MCF 10A (cell line): ENCODE measurements at regions not wholly inside any gene's neighbourhood (a gene's known extent, or its start where the extent isn't known, plus 50 kb on each side); places are given as distances from the start of the nearest gene placed in this dataset.

Experiments used
- BruUV-seq: library from RNA; stranded (reverse); fragments of 400-500 nt; replicated peaks from 2 replicates; lab custom pipeline; 2021; lab: Mats Ljungman, UMichigan
- CTCF ChIA-PET: fragments of 300-600 bp; sonication (Branson Sonifier 250); formaldehyde crosslinking; extraction: SDS; loops from one replicate; lab custom pipeline; 2021; ENCODE audit warnings: antibody characterized with exemption, inconsistent platforms; lab: Yijun Ruan, JAX
- POLR2A ChIA-PET: fragments of 300-600, 350-650 bp; sonication (Branson Sonifier 250); formaldehyde crosslinking; extraction: SDS; loops from one replicate; lab custom pipeline; 2020; ENCODE audit warnings: antibody characterized with exemption, inconsistent platforms; lab: Yijun Ruan, JAX
- DNase-seq: peaks from one replicate; pipeline ENCODE4 v3.0.0-alpha.2; 2018; ENCODE audit not compliant: unreplicated experiment
- H3K27ac Mint-ChIP-seq: one replicate; pipeline ENCODE4 v1.8.0; 2022; ENCODE audit warnings: mild to moderate bottlenecking, low read depth, mixed read lengths; ENCODE audit not compliant: unreplicated experiment
- H3K27me3 Mint-ChIP-seq: one replicate; pipeline ENCODE4 v1.8.0; 2022; ENCODE audit warnings: mixed read lengths; ENCODE audit not compliant: insufficient read depth, unreplicated experiment
- H3K36me3 Mint-ChIP-seq: one replicate; pipeline ENCODE4 v1.8.0; 2022; ENCODE audit warnings: mild to moderate bottlenecking, moderate library complexity, mixed read lengths; ENCODE audit not compliant: insufficient read depth, unreplicated experiment
- H3K4me1 Mint-ChIP-seq: one replicate; pipeline ENCODE4 v1.8.0; 2022; ENCODE audit warnings: mixed read lengths; ENCODE audit not compliant: insufficient read depth, unreplicated experiment
- H3K4me3 Mint-ChIP-seq: one replicate; pipeline ENCODE4 v1.8.0; 2022; ENCODE audit warnings: mild to moderate bottlenecking, moderate library complexity, mixed read lengths; ENCODE audit not compliant: unreplicated experiment
- H3K9me3 Mint-ChIP-seq: one replicate; pipeline ENCODE4 v1.8.0; 2022; ENCODE audit warnings: mixed read lengths; ENCODE audit not compliant: unreplicated experiment
- CTCF ChIP-seq: fragments of 200-600 bp; IDR thresholded peaks from one replicate; pipeline ENCODE4 v1.8.0; 2022; ENCODE audit warnings: antibody characterized with exemption, mild to moderate bottlenecking; ENCODE audit not compliant: unreplicated experiment
- intact Hi-C: fragments of 100-400 bp; cut with micrococcal nuclease; formaldehyde crosslinking; loops from 2 replicates; pipeline ENCODE4 v1.14.1; 2022

DNA sequence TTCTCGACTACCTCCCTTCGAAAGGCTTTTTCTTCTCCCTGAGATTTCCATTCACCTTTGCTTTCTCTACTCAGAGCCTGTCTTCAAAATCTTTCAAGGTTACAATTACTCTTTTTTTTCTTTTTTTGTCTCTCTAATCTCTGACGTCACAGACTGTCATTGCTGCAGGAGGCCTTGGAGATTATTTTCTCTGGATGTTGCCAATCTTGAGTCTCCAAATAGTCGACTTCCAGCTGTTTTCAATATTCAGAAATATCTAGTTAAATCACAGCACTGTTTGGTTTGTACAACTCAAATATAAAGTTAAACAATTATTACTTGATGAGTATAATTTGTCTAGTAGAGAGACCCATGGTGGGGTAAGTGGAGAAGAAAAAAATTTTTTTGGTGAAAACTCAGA lies 359.0 kb upstream of the BOD1L1 start:
- Mint-ChIP-seq H3K27me3 (peaks cover 30% of the 10 kb centered on the region), H3K4me1 (peaks cover 39% of the 10 kb centered on the region), H3K27ac (no peak overlapping the region), H3K9me3 (peaks cover 5% of the 10 kb centered on the region), H3K36me3 (peaks cover 6% of the 10 kb centered on the region), H3K4me3 (no peak overlapping the region)
- no peak for DNase-seq
- intact Hi-C loops, result loop anchor here (5.0 kb wide), 1 partner anchor 329 kb away; no protein-coding TSS in a partner anchor
- TF ChIP-seq CTCF, result no peak
- ChIA-PET CTCF (interaction anchor here (0.6 to 1.6 kb wide), 2 partner anchors 246 to 333 kb away, joined by 3 to 5 read pairs; no protein-coding TSS in a partner anchor), POLR2A (interaction anchor here (1.1 kb wide), 1 partner anchor 79 kb away, joined by 4 read pairs; no protein-coding TSS in a partner anchor)
- no TSS peak for BruUV-seq

DNA sequence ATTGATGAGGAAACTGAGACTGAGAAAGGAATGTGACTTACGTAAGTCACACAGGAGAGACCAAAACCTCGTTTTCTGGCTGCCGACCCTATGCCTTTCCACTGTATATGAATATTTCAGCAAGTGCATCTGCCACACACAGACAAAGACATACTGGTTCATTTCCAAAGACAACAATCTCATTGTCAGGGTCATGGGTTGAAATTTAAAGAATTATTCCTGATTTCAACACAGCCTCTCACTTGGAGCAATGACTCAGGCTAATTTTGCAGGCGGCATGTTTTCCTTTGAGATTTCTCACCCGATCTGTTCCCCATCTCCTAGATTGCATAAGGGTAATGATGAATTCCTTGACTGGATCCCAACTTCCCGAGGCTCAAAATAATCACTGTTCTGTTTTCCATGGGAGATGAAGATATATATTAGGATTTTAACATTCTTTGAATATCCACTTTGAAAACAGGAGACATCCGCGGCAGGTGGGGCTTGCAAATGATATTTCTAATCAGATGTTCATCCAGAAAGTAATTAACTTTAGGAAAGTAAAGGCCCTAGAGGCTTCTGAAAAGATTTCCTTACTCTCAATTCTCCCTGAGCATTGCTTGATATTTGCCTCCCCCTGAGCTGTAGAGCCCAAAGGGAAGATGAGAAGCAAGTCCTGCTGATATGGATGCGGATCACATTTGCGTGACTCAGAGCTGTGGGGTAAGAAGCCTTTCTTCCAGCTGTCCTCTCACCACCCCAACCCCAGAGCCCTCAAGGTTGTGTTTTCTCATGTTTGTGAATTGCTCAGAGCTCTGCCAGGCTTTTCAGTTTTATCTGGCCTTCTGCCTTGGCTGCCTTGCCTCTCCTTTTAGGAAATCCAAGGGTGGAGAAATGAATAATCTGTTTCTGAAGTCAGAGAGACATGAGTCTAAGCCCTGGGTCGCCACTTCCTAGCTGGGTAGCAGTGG lies 361.1 kb upstream of the BOD1L1 start:
- peak; percentile 98 for DNase-seq
- peak overlapping the region; percentile 21 for H3K4me3 Mint-ChIP-seq
- H3K4me1 Mint-ChIP-seq, result peaks cover 39% of the 10 kb centered on the region
- ChIA-PET CTCF (interaction anchor here (1.0 kb wide), 1 partner anchor 334 kb away, joined by 5 read pairs; no protein-coding TSS in a partner anchor), POLR2A (interaction anchor here (0.7 to 1.9 kb wide), 11 partner anchors 27 to 1014 kb away, joined by 3 to 11 read pairs (median 4); no protein-coding TSS in a partner anchor)
- no TSS peak for BruUV-seq
- peaks cover 6% of the 10 kb centered on the region for H3K36me3 Mint-ChIP-seq
- H3K9me3 Mint-ChIP-seq, result peaks cover 5% of the 10 kb centered on the region
- H3K27me3 Mint-ChIP-seq, result peaks cover 13% of the 10 kb centered on the region
- no peak for TF ChIP-seq CTCF
- intact Hi-C loops, result loop anchor here (1.0 to 5.0 kb wide), 7 partner anchors 67 to 1014 kb away; partner anchors contain the start of gene CPEB2
- H3K27ac Mint-ChIP-seq, result peak overlapping the region; percentile 75

GRCh38 chr4:13989501-13989900 lies 362.0 kb upstream of the BOD1L1 start:
- Mint-ChIP-seq H3K9me3 (no peaks in the 10 kb centered on the region), H3K4me1 (peaks cover 39% of the 10 kb centered on the region), H3K27me3 (peaks cover 5% of the 10 kb centered on the region), H3K36me3 (peaks cover 6% of the 10 kb centered on the region), H3K27ac (peak overlapping the region; percentile 75), H3K4me3 (no peak overlapping the region)
- ChIA-PET CTCF (interaction anchor here (0.6 to 1.0 kb wide), 2 partner anchors 335 to 379 kb away, joined by 3 to 5 read pairs; no protein-coding TSS in a partner anchor), POLR2A (interaction anchor here (0.9 to 1.9 kb wide), 8 partner anchors 26 to 334 kb away, joined by 3 to 11 read pairs (median 4); no protein-coding TSS in a partner anchor)
- intact Hi-C loops, result loop anchor here (1.0 to 5.0 kb wide), 3 partner anchors 180 to 332 kb away; no protein-coding TSS in a partner anchor
- peak; percentile 73 for DNase-seq
- TF ChIP-seq CTCF, result no peak
- BruUV-seq, result no TSS peak
